HCT116 (cell line): ENCODE measurements at regions not wholly inside any gene's neighbourhood (a gene's known extent, or its start where the extent isn't known, plus 50 kb on each side); places are given as distances from the start of the nearest gene placed in this dataset.
"Not testable (repeated sequence)": the region's sequence is repeated elsewhere in the genome, so short reads cannot be mapped to it uniquely, and the experiment has no call there.

Source experiments
- ATAC-seq: fragments of 200-7000 bp; cut with Tn5 transposase; 2 replicates; pipeline ENCODE4 v1.9.1; 2020; ENCODE audit warnings: mild to moderate bottlenecking, moderate library complexity
- BruUV-seq: library from RNA; stranded (reverse); fragments of 400-500 nt; replicated peaks from 2 replicates; lab custom pipeline; 2021; lab: Mats Ljungman, UMichigan
- CTCF ChIA-PET: fragments of 300-600 bp; sonication (Branson Sonifier 250); formaldehyde crosslinking; loops from one replicate; lab custom pipeline; 2021; ENCODE audit warnings: antibody characterized with exemption; lab: Charles Lee
- POLR2A ChIA-PET: fragments of 300-600, 350-600 bp; sonication (Branson Sonifier 250); formaldehyde crosslinking; loops from one replicate; lab custom pipeline; 2021; ENCODE audit warnings: antibody characterized with exemption; lab: Charles Lee
- RAD21 ChIA-PET, 2 experiments: fragments of 300-600 bp; sonication (Branson Sonifier 250); formaldehyde crosslinking; loops; one replicate each; lab custom pipeline; 2023; ENCODE audit warnings: low total read pairs in 2 of 2; ENCODE audit not compliant: uncharacterized antibody in 2 of 2, unreplicated experiment in 2 of 2, low non-redundant PET in 1 of 2; lab: Charles Lee
- DNase-seq: peaks from one replicate; pipeline ENCODE4 v3.0.0-alpha.2; 2010; ENCODE audit warnings: low read depth, low spot score
- H2AFZ ChIP-seq: fragments of 200-600 bp; shearing (Covaris generic), sonication (generic); 2 replicates; pipeline ENCODE4 v1.6.1; 2017; ENCODE audit warnings: low read depth, mixed run types, mixed read lengths, antibody characterized with exemption, low read length; ENCODE audit not compliant: poor library complexity, severe bottlenecking
- H3K27ac ChIP-seq: 2 replicates; pipeline ENCODE4 v1.5.1; 2012; ENCODE audit warnings: low read depth, low read length
- H3K27me3 ChIP-seq: fragments of 200-600 bp; sonication (generic); 2 replicates; pipeline ENCODE4 v1.6.1; 2016; ENCODE audit warnings: mixed run types, low read length, mixed read lengths; ENCODE audit not compliant: insufficient read depth
- H3K36me3 ChIP-seq, 2 experiments: fragments of 200-500 bp in 1 of 2; fragments of 200-600 bp in 1 of 2; sonication (Bioruptor generic) in 1 of 2; sonication (generic) in 1 of 2; 2 replicates each; pipeline versions ENCODE4 v1.5.1 to v1.6.1; 2014 to 2016; ENCODE audit warnings: low read length in 2 of 2, inconsistent platforms in 1 of 2, mixed read lengths in 1 of 2, mixed run types in 1 of 2; ENCODE audit not compliant: insufficient read depth in 2 of 2, control insufficient read depth in 1 of 2
- H3K4me1 ChIP-seq, 2 experiments: fragments of 200-600 bp in 1 of 2; sonication (generic) in 1 of 2; 2 replicates each; pipeline versions ENCODE4 v1.5.1 to v1.6.1; 2012 to 2017; ENCODE audit warnings: low read length in 2 of 2, inconsistent platforms in 1 of 2, mild to moderate bottlenecking in 1 of 2, mixed read lengths in 1 of 2, mixed run types in 1 of 2, moderate library complexity in 1 of 2; ENCODE audit not compliant: insufficient read depth in 2 of 2, control insufficient read depth in 1 of 2
- H3K4me2 ChIP-seq: fragments of 200-600 bp; sonication (generic); 2 replicates; pipeline ENCODE4 v1.6.1; 2017; ENCODE audit warnings: mixed run types, low read length, mixed read lengths
- H3K4me3 ChIP-seq, 2 experiments: fragments of 200-600 bp in 1 of 2; sonication (generic) in 1 of 2; replicated peaks in 1 of 2; 2 replicates each; pipeline ENCODE4 v1.5.1; 2011 to 2016; ENCODE audit warnings: low read length in 2 of 2, control low read depth in 1 of 2, low read depth in 1 of 2, mild to moderate bottlenecking in 1 of 2, mixed read lengths in 1 of 2, mixed run types in 1 of 2
- H3K79me2 ChIP-seq: fragments of 200-600 bp; sonication (generic); 2 replicates; pipeline ENCODE4 v1.6.1; 2017; ENCODE audit warnings: mild to moderate bottlenecking, mixed run types, low read length, moderate library complexity, mixed read lengths; ENCODE audit not compliant: insufficient read depth
- H3K9ac ChIP-seq: fragments of 200-600 bp; sonication (generic); 2 replicates; pipeline ENCODE4 v1.6.1; 2016; ENCODE audit warnings: low read length, mixed read lengths
- H3K9me2 ChIP-seq: fragments of 200-600 bp; sonication (generic), shearing (Covaris generic); 2 replicates; pipeline ENCODE4 v1.6.1; 2017; ENCODE audit warnings: mixed run types, mild to moderate bottlenecking, moderate library complexity; ENCODE audit not compliant: insufficient read depth
- H3K9me3 ChIP-seq, 2 experiments: fragments of 200-500 bp in 1 of 2; fragments of 200-600 bp in 1 of 2; sonication (Bioruptor generic) in 1 of 2; sonication (generic) in 1 of 2; 2 replicates each; pipeline ENCODE4 v1.6.1; 2014 to 2017; ENCODE audit warnings: low read length in 2 of 2, mixed read lengths in 2 of 2, inconsistent platforms in 1 of 2, low read depth in 1 of 2, mild to moderate bottlenecking in 1 of 2, mixed run types in 1 of 2, moderate library complexity in 1 of 2; ENCODE audit not compliant: control insufficient read depth in 1 of 2, insufficient read depth in 1 of 2
- H4K20me1 ChIP-seq: fragments of 200-600 bp; sonication (generic), shearing (Covaris generic); 2 replicates; pipeline ENCODE4 v1.6.1; 2017; ENCODE audit warnings: mixed run types, mild to moderate bottlenecking, moderate library complexity; ENCODE audit not compliant: insufficient read depth
- CBX3 ChIP-seq: IDR thresholded peaks from 2 replicates; pipeline ENCODE4 v1.6.1; 2012; ENCODE audit warnings: low read depth
- CEBPB ChIP-seq: IDR thresholded peaks from 2 replicates; pipeline ENCODE4 v1.6.1; 2012; ENCODE audit warnings: low read depth
- EZH2phosphoT487 ChIP-seq: fragments of 200-600 bp; IDR thresholded peaks from 2 replicates; pipeline ENCODE4 v1.6.1; 2018; ENCODE audit warnings: antibody characterized with exemption, borderline replicate concordance
- JUND ChIP-seq: IDR thresholded peaks from 2 replicates; pipeline ENCODE4 v1.6.1; 2012
- POLR2A ChIP-seq: IDR thresholded peaks from 2 replicates; pipeline ENCODE4 v1.7.0; 2011; ENCODE audit warnings: borderline replicate concordance; ENCODE audit not compliant: insufficient read depth, insufficient read length; ENCODE audit errors: extremely low read depth
- YY1 ChIP-seq: IDR thresholded peaks from 2 replicates; pipeline ENCODE4 v1.6.1; 2011; ENCODE audit warnings: low read length, low read depth, moderate library complexity, mild to moderate bottlenecking; ENCODE audit not compliant: insufficient replicate concordance; ENCODE audit errors: extremely low read depth
- intact Hi-C: fragments of 100-400 bp; cut with micrococcal nuclease; formaldehyde crosslinking; loops from 2 replicates; pipeline ENCODE4 v1.10.0; 2022
- TF ChIP-seq, protein P1 (sequence below): IDR thresholded peaks from 2 replicates; pipeline ENCODE4 v1.6.1; 2012
- TF ChIP-seq, protein P2 (sequence below), 3 experiments: fragments of 200-600 bp in 1 of 3; sonication (generic) in 1 of 3; IDR thresholded peaks in 2 of 3; conservative IDR thresholded peaks in 1 of 3; 2 replicates each; pipeline ENCODE4 v1.5.1; 2012 to 2017; ENCODE audit warnings: low read depth in 2 of 3, low read length in 2 of 3, antibody characterized with exemption in 1 of 3, borderline replicate concordance in 1 of 3, control low read depth in 1 of 3, mild to moderate bottlenecking in 1 of 3, mixed read lengths in 1 of 3, mixed run types in 1 of 3, moderate library complexity in 1 of 3; ENCODE audit not compliant: insufficient read depth in 1 of 3

DNA sequence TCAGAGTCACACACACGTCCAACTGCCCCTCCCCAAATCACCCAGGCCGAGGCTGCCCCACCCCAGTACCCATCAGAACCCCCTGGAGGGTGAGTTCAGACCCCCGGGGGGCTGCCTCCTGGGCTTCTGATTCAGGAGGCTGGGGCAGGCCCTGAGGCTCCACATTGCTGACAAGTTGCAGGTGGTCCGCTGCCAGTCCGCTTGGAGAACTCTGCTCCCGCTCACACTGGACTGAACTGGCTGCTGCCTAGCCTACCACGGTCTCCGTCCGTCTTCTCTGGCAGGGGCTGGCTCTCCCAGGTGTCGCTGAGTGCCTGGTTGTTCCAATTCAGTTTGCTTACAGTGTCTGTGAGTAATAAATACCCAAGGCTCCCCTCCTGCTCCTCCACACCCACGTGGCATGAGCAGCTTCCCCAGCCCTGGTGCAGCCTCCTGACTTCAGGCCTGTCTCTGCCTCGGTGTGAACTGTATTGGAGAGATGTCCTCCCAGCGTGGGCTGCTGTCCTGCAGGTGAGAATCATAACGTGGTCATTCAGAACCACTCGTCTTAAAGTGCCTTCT, 163.4 kb downstream of the LAT start:
- no peaks in the 10 kb centered on the region for H3K36me3 ChIP-seq
- RAD21 ChIA-PET, result no interaction called here
- H3K4me2 ChIP-seq, result no peak overlapping the region
- BruUV-seq, result no TSS peak
- no peak overlapping the region for H3K4me3 ChIP-seq
- DNase-seq (no peak), ATAC-seq (no peak)
- H3K4me1 ChIP-seq, result no peaks in the 10 kb centered on the region
- H3K9me3 ChIP-seq, result no peaks in the 10 kb centered on the region
- POLR2A ChIA-PET, result no interaction called here
- H3K9ac ChIP-seq, result no peak overlapping the region
- no peaks in the 10 kb centered on the region for H3K27me3 ChIP-seq
- intact Hi-C loops, result no loop called here
- H2AFZ ChIP-seq, result no peak overlapping the region
- no peaks in the 10 kb centered on the region for H3K79me2 ChIP-seq
- TF ChIP-seq, protein P1, sequence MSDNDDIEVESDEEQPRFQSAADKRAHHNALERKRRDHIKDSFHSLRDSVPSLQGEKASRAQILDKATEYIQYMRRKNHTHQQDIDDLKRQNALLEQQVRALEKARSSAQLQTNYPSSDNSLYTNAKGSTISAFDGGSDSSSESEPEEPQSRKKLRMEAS, result no peak
- TF ChIP-seq, protein P2, sequence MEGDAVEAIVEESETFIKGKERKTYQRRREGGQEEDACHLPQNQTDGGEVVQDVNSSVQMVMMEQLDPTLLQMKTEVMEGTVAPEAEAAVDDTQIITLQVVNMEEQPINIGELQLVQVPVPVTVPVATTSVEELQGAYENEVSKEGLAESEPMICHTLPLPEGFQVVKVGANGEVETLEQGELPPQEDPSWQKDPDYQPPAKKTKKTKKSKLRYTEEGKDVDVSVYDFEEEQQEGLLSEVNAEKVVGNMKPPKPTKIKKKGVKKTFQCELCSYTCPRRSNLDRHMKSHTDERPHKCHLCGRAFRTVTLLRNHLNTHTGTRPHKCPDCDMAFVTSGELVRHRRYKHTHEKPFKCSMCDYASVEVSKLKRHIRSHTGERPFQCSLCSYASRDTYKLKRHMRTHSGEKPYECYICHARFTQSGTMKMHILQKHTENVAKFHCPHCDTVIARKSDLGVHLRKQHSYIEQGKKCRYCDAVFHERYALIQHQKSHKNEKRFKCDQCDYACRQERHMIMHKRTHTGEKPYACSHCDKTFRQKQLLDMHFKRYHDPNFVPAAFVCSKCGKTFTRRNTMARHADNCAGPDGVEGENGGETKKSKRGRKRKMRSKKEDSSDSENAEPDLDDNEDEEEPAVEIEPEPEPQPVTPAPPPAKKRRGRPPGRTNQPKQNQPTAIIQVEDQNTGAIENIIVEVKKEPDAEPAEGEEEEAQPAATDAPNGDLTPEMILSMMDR (IDR thresholded peaks at IDR 0.05 in 2 of 3, conservative IDR thresholded peaks at IDR 0.05 in 1 of 3; ENCODE audit: borderline replicate concordance in 1 of 3, insufficient read depth in 1 of 3, low read depth in 2 of 3, low read length in 2 of 3), result no peak
- TF ChIP-seq EZH2phosphoT487, result no peak
- TF ChIP-seq YY1, result no peak
- TF ChIP-seq JUND, result no peak
- TF ChIP-seq CEBPB, result no peak
- TF ChIP-seq CBX3, result no peak
- no peak for TF ChIP-seq POLR2A
- H3K9me2 ChIP-seq, result no peaks in the 10 kb centered on the region
- H3K27ac ChIP-seq, result no peak overlapping the region
- CTCF ChIA-PET, result no interaction called here
- no peaks in the 10 kb centered on the region for H4K20me1 ChIP-seq

DNA sequence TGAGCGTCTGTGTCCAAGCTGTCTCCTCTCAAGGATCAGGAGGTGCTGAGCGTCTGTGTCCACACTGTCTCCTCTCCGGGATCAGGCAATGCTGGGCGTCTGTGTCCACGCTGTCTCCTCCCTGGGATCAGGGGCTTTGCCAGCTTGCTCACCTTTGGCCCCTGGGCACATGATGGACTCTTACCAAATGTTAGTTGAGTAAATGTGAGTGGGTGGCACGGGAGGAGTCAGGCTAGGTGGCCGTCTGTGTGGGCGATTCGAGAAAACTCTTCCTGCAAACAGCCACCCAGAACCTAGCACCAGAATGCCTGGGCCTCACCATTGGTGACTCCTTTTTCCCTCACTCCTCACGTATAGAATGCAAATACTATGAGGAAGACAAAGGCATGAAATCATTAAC, 162.9 kb downstream of the LAT start:
- H3K36me3 ChIP-seq, H3K9me2 ChIP-seq, H3K4me2 ChIP-seq, RAD21 ChIA-PET, H3K4me1 ChIP-seq, intact Hi-C loops, BruUV-seq, H4K20me1 ChIP-seq, H3K4me3 ChIP-seq, CTCF ChIA-PET, H3K9ac ChIP-seq, H3K9me3 ChIP-seq, H3K79me2 ChIP-seq, H2AFZ ChIP-seq, ATAC-seq, DNase-seq, H3K27ac ChIP-seq, H3K27me3 ChIP-seq, POLR2A ChIA-PET: not testable (repeated sequence)

DNA sequence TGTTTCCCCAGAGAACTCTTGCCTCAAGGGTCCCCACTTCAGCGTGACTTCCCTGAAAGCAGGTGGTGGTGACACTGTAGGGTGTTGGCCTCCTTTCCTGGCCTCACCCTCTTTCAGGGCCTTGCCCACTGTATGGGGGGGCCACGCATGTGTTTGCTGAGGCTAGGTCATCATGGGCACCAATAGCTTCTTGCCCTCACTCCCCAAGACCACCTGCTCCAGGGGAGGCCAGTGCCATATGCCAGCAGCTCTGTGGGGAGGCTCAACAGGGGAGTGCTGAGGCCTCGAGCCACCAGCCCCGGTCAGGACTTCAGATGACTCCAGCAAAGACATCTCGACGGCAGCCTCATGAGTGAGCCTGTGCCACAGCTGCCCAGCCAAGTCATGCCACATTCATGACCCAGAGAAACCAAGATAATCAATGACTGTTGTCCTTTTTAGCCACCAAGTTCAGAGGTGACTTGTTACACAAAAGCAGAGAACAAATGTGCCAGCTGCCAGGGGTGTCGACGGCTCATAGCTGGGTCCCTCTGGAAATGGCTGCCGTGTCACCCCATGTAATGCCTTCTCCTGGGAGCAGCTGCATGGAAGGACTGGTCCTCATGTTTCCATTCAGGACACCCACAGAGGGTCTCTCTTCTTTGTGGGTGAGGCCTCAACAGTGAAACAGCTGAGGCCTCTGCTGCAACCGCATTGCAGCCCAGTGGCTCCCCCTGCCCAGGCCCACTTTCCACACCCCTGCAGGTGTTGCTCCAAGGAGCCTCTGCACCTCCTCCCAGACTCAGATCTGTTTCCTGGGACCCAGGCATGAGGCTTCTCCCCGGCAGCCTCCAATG, 162.2 kb downstream of the LAT start:
- RAD21 ChIA-PET, ATAC-seq, BruUV-seq: not testable (repeated sequence)

More for the DNA sequence above, 162.2 kb downstream of the LAT start:
- H3K27ac ChIP-seq, H4K20me1 ChIP-seq, H3K36me3 ChIP-seq, DNase-seq, H3K9me2 ChIP-seq, H3K4me1 ChIP-seq, H3K9me3 ChIP-seq, intact Hi-C loops, H3K27me3 ChIP-seq, H3K79me2 ChIP-seq, H3K4me3 ChIP-seq, H2AFZ ChIP-seq, CTCF ChIA-PET, POLR2A ChIA-PET, H3K9ac ChIP-seq, H3K4me2 ChIP-seq: not testable (repeated sequence)
